ENCODE measurements at regions not wholly inside any gene's neighbourhood (a gene's known extent, or its start where the extent isn't known, plus 50 kb on each side); places are given as distances from the start of the nearest gene placed in this dataset.

GRCh38 chr13:69108486-69108885 lies 999.1 kb upstream of the ATXN8OS start:
- H3K4me1 ChIP-seq (ENCODE audit: control insufficient read depth in 1 of 2, insufficient read depth in 2 of 2, low read depth in 1 of 2, low read length in 1 of 2), result no peaks in the 10 kb centered on the region
- H3K9me3 ChIP-seq, result no peaks in the 10 kb centered on the region
- H2AFZ ChIP-seq (ENCODE audit: low read depth), result no peak overlapping the region
- no peak overlapping the region for H3K4me3 ChIP-seq (ENCODE audit: low read depth in 2 of 2, low read length in 1 of 2)
- H3K27me3 ChIP-seq (ENCODE audit: insufficient read depth), result no peaks in the 10 kb centered on the region
- H3K9me2 ChIP-seq, result no peaks in the 10 kb centered on the region
- no peaks in the 10 kb centered on the region for H3F3A ChIP-seq (replicated peaks; ENCODE audit: insufficient read depth)
- H4K20me1 ChIP-seq (ENCODE audit: insufficient read depth), result no peaks in the 10 kb centered on the region
- DNase-seq, result no peak
- ChIA-PET POLR2A (no interaction called here), CTCF (interaction anchor here (0.7 kb wide), 2 partner anchors 224 to 410 kb away, joined by 3 read pairs; no protein-coding TSS in a partner anchor)
- H3K4me2 ChIP-seq, result no peak overlapping the region
- no peaks in the 10 kb centered on the region for H3K79me2 ChIP-seq (ENCODE audit: insufficient read depth)
- no peak overlapping the region for H3K27ac ChIP-seq (ENCODE audit: low read depth in 2 of 2, low read length in 1 of 2)
- no peaks in the 10 kb centered on the region for H3K36me3 ChIP-seq (replicated peaks in 1 of 2; ENCODE audit: control insufficient read depth in 1 of 2, insufficient read depth in 2 of 2, low read length in 1 of 2)
- TF ChIP-seq CTCF (IDR thresholded peaks at IDR 0.05), result peak; percentile 29
- TF ChIP-seq CHD2 (IDR thresholded peaks at IDR 0.05; ENCODE audit: low read length, partially characterized antibody), result no peak
- peak; percentile 38; the same call in 1 of the 2 replicates for TF ChIP-seq RAD21 (IDR thresholded peaks at IDR 0.05; ENCODE audit: low read length)
- H3K9ac ChIP-seq, result no peak overlapping the region

DNA sequence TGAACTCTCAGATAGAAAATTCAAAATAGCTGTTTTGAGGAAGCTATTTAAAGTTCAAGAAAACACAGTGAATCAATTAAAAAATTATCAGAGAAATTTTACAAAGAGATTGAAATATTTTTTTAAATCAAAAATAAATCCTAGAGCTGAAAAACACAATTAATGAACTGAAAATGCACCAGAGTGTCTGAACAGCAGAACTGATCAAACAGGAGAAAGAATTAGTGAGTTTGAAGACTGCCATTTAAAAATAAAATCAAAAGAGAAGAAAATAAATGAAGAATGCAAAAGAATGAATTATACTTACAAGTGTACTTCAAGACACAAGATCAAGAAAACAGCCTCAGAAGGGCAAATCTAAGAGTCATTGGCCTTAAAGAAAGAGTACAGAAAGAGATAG lies 1000.2 kb upstream of the ATXN8OS start:
- no peak for TF ChIP-seq MAX (IDR thresholded peaks at IDR 0.05; ENCODE audit: low read depth)
- no peak for TF ChIP-seq USF1 (IDR thresholded peaks at IDR 0.05; ENCODE audit: borderline replicate concordance, low read depth)
- TF ChIP-seq TEAD4 (IDR thresholded peaks at IDR 0.05; ENCODE audit: borderline replicate concordance, insufficient read depth), result no peak
- no peak for TF ChIP-seq PBX3 (IDR thresholded peaks at IDR 0.05)
- TF ChIP-seq ELF1 (IDR thresholded peaks at IDR 0.05), result no peak
- TF ChIP-seq RCOR1 (IDR thresholded peaks at IDR 0.05; ENCODE audit: low read length), result no peak
- TF ChIP-seq EZH2phosphoT487 (IDR thresholded peaks at IDR 0.05; ENCODE audit: borderline replicate concordance, low read depth), result no peak
- no peak for TF ChIP-seq MXI1 (IDR thresholded peaks at IDR 0.05; ENCODE audit: low read depth, low read length)
- no peak for TF ChIP-seq SMC3 (IDR thresholded peaks at IDR 0.05; ENCODE audit: low read depth, low read length)
- H3K9ac ChIP-seq, result no peak overlapping the region
- H3K4me2 ChIP-seq, result no peak overlapping the region
- H4K20me1 ChIP-seq (ENCODE audit: insufficient read depth), result no peaks in the 10 kb centered on the region
- no peaks in the 10 kb centered on the region for H3K27me3 ChIP-seq (ENCODE audit: insufficient read depth)
- no peaks in the 10 kb centered on the region for H3K9me3 ChIP-seq
- no peak overlapping the region for H3K27ac ChIP-seq (ENCODE audit: low read depth in 2 of 2, low read length in 1 of 2)
- no peak for DNase-seq
- CTCF ChIA-PET, result interaction anchor here (1.2 kb wide), 1 partner anchor 20 kb away, joined by 3 read pairs; no protein-coding TSS in a partner anchor
- no peaks in the 10 kb centered on the region for H3K9me2 ChIP-seq
- POLR2A ChIA-PET, result no interaction called here
- H3K36me3 ChIP-seq (replicated peaks in 1 of 2; ENCODE audit: control insufficient read depth in 1 of 2, insufficient read depth in 2 of 2, low read length in 1 of 2), result no peaks in the 10 kb centered on the region
- H3F3A ChIP-seq (replicated peaks; ENCODE audit: insufficient read depth), result no peaks in the 10 kb centered on the region
- no peak overlapping the region for H3K4me3 ChIP-seq (ENCODE audit: low read depth in 2 of 2, low read length in 1 of 2)
- H3K79me2 ChIP-seq (ENCODE audit: insufficient read depth), result no peaks in the 10 kb centered on the region
- no peak overlapping the region for H2AFZ ChIP-seq (ENCODE audit: low read depth)
- H3K4me1 ChIP-seq (ENCODE audit: control insufficient read depth in 1 of 2, insufficient read depth in 2 of 2, low read depth in 1 of 2, low read length in 1 of 2), result no peaks in the 10 kb centered on the region

All from SK-N-SH (cell line).